ENCODE measurements at regions not wholly inside any gene's neighbourhood (a gene's known extent, or its start where the extent isn't known, plus 50 kb on each side); places are given as distances from the start of the nearest gene placed in this dataset.

- TF ChIP-seq ZFX (IDR thresholded peaks at IDR 0.05; ENCODE audit: borderline replicate concordance) (no peak), CTCF (IDR thresholded peaks at IDR 0.05) (no peak)
Observed at GRCh38 chr5:27700526-27700925, 662.1 kb upstream of the CDH9 start.

GRCh38 chr5:27682600-27682999 lies 644.2 kb upstream of the CDH9 start:
- TF ChIP-seq CTCF (IDR thresholded peaks at IDR 0.05) (peak; percentile 36), ZFX (IDR thresholded peaks at IDR 0.05; ENCODE audit: borderline replicate concordance) (no peak)

More at GRCh38 chr5:27700526-27700925, 662.1 kb upstream of the CDH9 start:
- no peak overlapping the region for H3K27ac ChIP-seq

GRCh38 chr5:27652505-27652904 lies 614.1 kb upstream of the CDH9 start:
- TF ChIP-seq CTCF (IDR thresholded peaks at IDR 0.05) (peak; percentile 19; the same call in 1 of the 2 replicates), ZFX (IDR thresholded peaks at IDR 0.05; ENCODE audit: borderline replicate concordance) (no peak)
- H3K27ac ChIP-seq = no peak overlapping the region

More at GRCh38 chr5:27682600-27682999, 644.2 kb upstream of the CDH9 start:
- no peak overlapping the region for H3K27ac ChIP-seq

GRCh38 chr5:27639005-27639612 lies 600.7 kb upstream of the CDH9 start:
- no peak overlapping the region for H3K27ac ChIP-seq
- TF ChIP-seq CTCF (IDR thresholded peaks at IDR 0.05) = no peak
- no peak for TF ChIP-seq ZFX (IDR thresholded peaks at IDR 0.05; ENCODE audit: borderline replicate concordance)

- TF ChIP-seq CTCF (IDR thresholded peaks at IDR 0.05) (no peak), ZFX (IDR thresholded peaks at IDR 0.05; ENCODE audit: borderline replicate concordance) (no peak)
- H3K27ac ChIP-seq = no peak overlapping the region
Observed at GRCh38 chr5:27619982-27620381, 581.6 kb upstream of the CDH9 start.

GRCh38 chr5:27612161-27612560 lies 573.8 kb upstream of the CDH9 start:
- TF ChIP-seq CTCF (IDR thresholded peaks at IDR 0.05) = no peak
- no peak for TF ChIP-seq ZFX (IDR thresholded peaks at IDR 0.05; ENCODE audit: borderline replicate concordance)
- no peak overlapping the region for H3K27ac ChIP-seq

- no peak for TF ChIP-seq ZFX (IDR thresholded peaks at IDR 0.05; ENCODE audit: borderline replicate concordance)
- TF ChIP-seq CTCF (IDR thresholded peaks at IDR 0.05) = no peak
- no peak overlapping the region for H3K27ac ChIP-seq
Observed at GRCh38 chr5:27608992-27609391, 570.6 kb upstream of the CDH9 start.
